Neural progenitor cell (in vitro differentiated cells): ENCODE measurements at regions not wholly inside any gene's neighbourhood (a gene's known extent, or its start where the extent isn't known, plus 50 kb on each side); places are given as distances from the start of the nearest gene placed in this dataset.

Experiments
- DNase-seq: peaks from one replicate; pipeline ENCODE4 v3.0.0-alpha.2; 2016; ENCODE audit warnings: low spot score
- H2AFZ ChIP-seq: fragments of 200-600 bp; sonication (generic); replicated peaks from 2 replicates; pipeline ENCODE4 v1.6.1; 2016; ENCODE audit warnings: antibody characterized with exemption
- H3F3A ChIP-seq: fragments of 200-600 bp; sonication (generic); 2 replicates; pipeline ENCODE4 v1.6.1; 2016; ENCODE audit warnings: antibody characterized with exemption, low read depth
- H3K27ac ChIP-seq: fragments of 200-600 bp; sonication (generic); 2 replicates; pipeline ENCODE4 v1.5.1; 2016; ENCODE audit warnings: mild to moderate bottlenecking
- H3K27me3 ChIP-seq: fragments of 200-600 bp; sonication (generic); 2 replicates; pipeline ENCODE4 v1.6.1; 2016; ENCODE audit warnings: mild to moderate bottlenecking, moderate library complexity
- H3K36me3 ChIP-seq: fragments of 200-600 bp; sonication (generic); 2 replicates; pipeline ENCODE4 v1.5.1; 2016
- H3K4me1 ChIP-seq: fragments of 200-600 bp; sonication (generic); 2 replicates; pipeline ENCODE4 v1.6.1; 2016; ENCODE audit warnings: mixed run types
- H3K4me2 ChIP-seq: fragments of 200-600 bp; sonication (generic); 2 replicates; pipeline ENCODE4 v1.6.1; 2016
- H3K4me3 ChIP-seq: fragments of 200-600 bp; sonication (generic); 2 replicates; pipeline ENCODE4 v1.5.1; 2016
- H3K79me2 ChIP-seq: fragments of 200-600 bp; sonication (generic); 2 replicates; pipeline ENCODE4 v1.6.1; 2016; ENCODE audit warnings: low read depth
- H3K9ac ChIP-seq: fragments of 200-600 bp; sonication (generic); 2 replicates; pipeline ENCODE4 v1.6.1; 2016
- H3K9me3 ChIP-seq: fragments of 200-600 bp; sonication (generic); 2 replicates; pipeline ENCODE4 v1.5.1; 2016; ENCODE audit warnings: low read depth
- H4K20me1 ChIP-seq: fragments of 200-600 bp; sonication (generic); 2 replicates; pipeline ENCODE4 v1.6.1; 2016; ENCODE audit warnings: low read depth
- H3K27ac Mint-ChIP-seq: 3 replicates; pipeline ENCODE4 v1.8.0; 2021; ENCODE audit warnings: mixed read lengths
- H3K27me3 Mint-ChIP-seq: 2 replicates; pipeline ENCODE4 v1.8.0; 2022; ENCODE audit warnings: low read depth, mild to moderate bottlenecking, inconsistent platforms, moderate library complexity, mixed read lengths; ENCODE audit not compliant: insufficient read depth
- H3K36me3 Mint-ChIP-seq: 3 replicates; pipeline ENCODE4 v1.8.0; 2021; ENCODE audit warnings: mixed read lengths
- H3K4me1 Mint-ChIP-seq: 3 replicates; pipeline ENCODE4 v1.8.0; 2021; ENCODE audit warnings: mixed read lengths
- H3K4me3 Mint-ChIP-seq: 3 replicates; pipeline ENCODE4 v1.8.0; 2021; ENCODE audit warnings: mild to moderate bottlenecking, moderate library complexity, mixed read lengths
- H3K9me3 Mint-ChIP-seq: 3 replicates; pipeline ENCODE4 v1.8.0; 2020; ENCODE audit warnings: mixed read lengths
- CTCF ChIP-seq: fragments of 200-600 bp; sonication (generic); IDR thresholded peaks from 2 replicates; pipeline ENCODE4 v1.5.1; 2017; ENCODE audit warnings: antibody characterized with exemption, mild to moderate bottlenecking
- EZH2 ChIP-seq: fragments of 200-600 bp; sonication (generic); IDR thresholded peaks from 2 replicates; pipeline ENCODE4 v1.6.1; 2017; ENCODE audit warnings: antibody characterized with exemption, mild to moderate bottlenecking, moderate library complexity
- EZH2phosphoT487 ChIP-seq: fragments of 200-600 bp; sonication (generic); IDR thresholded peaks from 2 replicates; pipeline ENCODE4 v1.6.1; 2017; ENCODE audit warnings: antibody characterized with exemption

GRCh38 chr12:45509621-45510020 is 219.9 kb upstream of the ARID2 start:
- Histone ChIP-seq H3K27me3 (no peaks in the 10 kb centered on the region), H3K4me3 (no peak overlapping the region), H4K20me1 (no peaks in the 10 kb centered on the region), H3K36me3 (no peaks in the 10 kb centered on the region), H3K9me3 (no peaks in the 10 kb centered on the region), H3F3A (no peaks in the 10 kb centered on the region), H3K4me1 (no peaks in the 10 kb centered on the region), H3K4me2 (no peak overlapping the region), H3K9ac (no peak overlapping the region), H3K79me2 (no peaks in the 10 kb centered on the region), H2AFZ (no peak overlapping the region), H3K27ac (no peak overlapping the region)
- no peak for DNase-seq
- no peak overlapping the region for H3K4me3 Mint-ChIP-seq
- no peak for TF ChIP-seq EZH2
- no peak for TF ChIP-seq EZH2phosphoT487
- TF ChIP-seq CTCF, result no peak
- H3K36me3 Mint-ChIP-seq, result no peaks in the 10 kb centered on the region
- H3K4me1 Mint-ChIP-seq, result no peaks in the 10 kb centered on the region
- peaks cover 3% of the 10 kb centered on the region for H3K9me3 Mint-ChIP-seq
- H3K27ac Mint-ChIP-seq, result no peak overlapping the region
- no peaks in the 10 kb centered on the region for H3K27me3 Mint-ChIP-seq

- H3K4me1 Mint-ChIP-seq, result no peaks in the 10 kb centered on the region
- no peaks in the 10 kb centered on the region for H3K36me3 Mint-ChIP-seq
- no peak overlapping the region for H3K27ac ChIP-seq
Measured at GRCh38 chr12:45517381-45517780, 212.1 kb upstream of the ARID2 start.

GRCh38 chr12:45518291-45519235 is 210.9 kb upstream of the ARID2 start:
- no peak for TF ChIP-seq EZH2phosphoT487
- no peak for TF ChIP-seq EZH2
- TF ChIP-seq CTCF, result no peak
- no peak overlapping the region for H3K9ac ChIP-seq
- no peaks in the 10 kb centered on the region for H3K36me3 ChIP-seq
- H3F3A ChIP-seq, result no peaks in the 10 kb centered on the region
- H3K4me1 ChIP-seq, result no peaks in the 10 kb centered on the region
- H3K27ac Mint-ChIP-seq, result no peak overlapping the region
- H3K4me3 Mint-ChIP-seq, result no peak overlapping the region
- H4K20me1 ChIP-seq, result no peaks in the 10 kb centered on the region
- no peak for DNase-seq
- H3K9me3 Mint-ChIP-seq, result peaks cover 9% of the 10 kb centered on the region
- no peaks in the 10 kb centered on the region for H3K79me2 ChIP-seq
- no peaks in the 10 kb centered on the region for H3K4me1 Mint-ChIP-seq
- peaks cover 2% of the 10 kb centered on the region for H3K27me3 Mint-ChIP-seq
- H3K9me3 ChIP-seq, result no peaks in the 10 kb centered on the region
- no peaks in the 10 kb centered on the region for H3K36me3 Mint-ChIP-seq
- no peak overlapping the region for H3K27ac ChIP-seq
- H3K27me3 ChIP-seq, result no peaks in the 10 kb centered on the region
- H3K4me2 ChIP-seq, result no peak overlapping the region
- no peak overlapping the region for H3K4me3 ChIP-seq
- H2AFZ ChIP-seq, result no peak overlapping the region

More at GRCh38 chr12:45517381-45517780, 212.1 kb upstream of the ARID2 start:
- H3K4me3 ChIP-seq, result no peak overlapping the region
- Mint-ChIP-seq H3K4me3 (no peak overlapping the region), H3K27ac (no peak overlapping the region), H3K9me3 (no peaks in the 10 kb centered on the region), H3K27me3 (peaks cover 2% of the 10 kb centered on the region)
- no peaks in the 10 kb centered on the region for H3F3A ChIP-seq
- H3K4me1 ChIP-seq, result no peaks in the 10 kb centered on the region
- no peak overlapping the region for H2AFZ ChIP-seq
- no peaks in the 10 kb centered on the region for H4K20me1 ChIP-seq
- H3K9ac ChIP-seq, result no peak overlapping the region
- H3K27me3 ChIP-seq, result no peaks in the 10 kb centered on the region
- no peak for TF ChIP-seq CTCF
- no peak for TF ChIP-seq EZH2phosphoT487
- no peaks in the 10 kb centered on the region for H3K9me3 ChIP-seq
- no peaks in the 10 kb centered on the region for H3K79me2 ChIP-seq
- no peaks in the 10 kb centered on the region for H3K36me3 ChIP-seq
- no peak overlapping the region for H3K4me2 ChIP-seq
- DNase-seq, result no peak
